A673 (cell line): ENCODE measurements at regions not wholly inside any gene's neighbourhood (a gene's known extent, or its start where the extent isn't known, plus 50 kb on each side); places are given as distances from the start of the nearest gene placed in this dataset.

ENCODE experiments used
- BruUV-seq: library from RNA; stranded (reverse); fragments of 400-500 nt; replicated peaks from 2 replicates; lab custom pipeline; 2021; lab: Mats Ljungman, UMichigan
- CTCF ChIA-PET: fragments of 300-600 bp; sonication (Branson Sonifier 250); formaldehyde crosslinking; loops from one replicate; lab custom pipeline; 2022; ENCODE audit warnings: antibody characterized with exemption; lab: Charles Lee
- POLR2A ChIA-PET: fragments of 300-600 bp; sonication (Branson Sonifier 250); formaldehyde crosslinking; loops from one replicate; lab custom pipeline; 2022; ENCODE audit warnings: antibody characterized with exemption; ENCODE audit not compliant: low non-redundant PET; lab: Charles Lee
- DNase-seq: peaks from one replicate; pipeline ENCODE4 v3.0.0-alpha.2; 2015; ENCODE audit warnings: low spot score
- H3K27ac ChIP-seq: fragments of 200-600 bp; sonication (generic); 2 replicates; pipeline ENCODE4 v1.5.1; 2016; ENCODE audit warnings: mixed run types, low read depth, mild to moderate bottlenecking, mixed read lengths, antibody characterized with exemption, low read length; ENCODE audit not compliant: poor library complexity, severe bottlenecking
- H3K27me3 ChIP-seq: fragments of 200-600 bp; sonication (generic); replicated peaks from 2 replicates; pipeline ENCODE4 v1.6.1; 2017; ENCODE audit warnings: mixed run types, low read depth, mild to moderate bottlenecking, mixed read lengths, antibody characterized with exemption, low read length; ENCODE audit not compliant: insufficient read depth, poor library complexity
- H3K36me3 ChIP-seq: fragments of 200-600 bp; sonication (generic); 2 replicates; pipeline ENCODE4 v1.6.1; 2016; ENCODE audit warnings: mixed run types, mild to moderate bottlenecking, mixed read lengths, antibody characterized with exemption, low read length; ENCODE audit not compliant: insufficient read depth, poor library complexity, severe bottlenecking
- H3K4me1 ChIP-seq: fragments of 200-600 bp; sonication (generic); 2 replicates; pipeline ENCODE4 v1.6.1; 2017; ENCODE audit warnings: mixed run types, mild to moderate bottlenecking, mixed read lengths, antibody characterized with exemption, low read length; ENCODE audit not compliant: insufficient read depth, poor library complexity, severe bottlenecking
- H3K4me3 ChIP-seq: fragments of 200-600 bp; sonication (generic); 2 replicates; pipeline ENCODE4 v1.5.1; 2016; ENCODE audit warnings: low read depth, mixed run types, mild to moderate bottlenecking, mixed read lengths, low read length; ENCODE audit not compliant: poor library complexity, severe bottlenecking
- H3K9me3 ChIP-seq: fragments of 200-600 bp; sonication (generic); 2 replicates; pipeline ENCODE4 v1.6.1; 2016; ENCODE audit warnings: mixed run types, low read depth, mild to moderate bottlenecking, mixed read lengths, antibody characterized with exemption, low read length; ENCODE audit not compliant: poor library complexity, severe bottlenecking
- CTCF ChIP-seq: fragments of 300-800, 200-600 bp; sonication (generic); conservative IDR thresholded peaks from 2 replicates; pipeline ENCODE4 v1.5.1; 2017; ENCODE audit warnings: low read depth, mild to moderate bottlenecking, antibody characterized with exemption, low read length, moderate library complexity, mixed read lengths
- EZH2 ChIP-seq: fragments of 200-600 bp; sonication (generic); IDR thresholded peaks from 2 replicates; pipeline ENCODE4 v1.6.1; 2017; ENCODE audit warnings: borderline replicate concordance, low read depth, mild to moderate bottlenecking, mixed read lengths, antibody characterized with exemption, low read length; ENCODE audit not compliant: poor library complexity, severe bottlenecking
- intact Hi-C: fragments of 100-400 bp; cut with micrococcal nuclease; formaldehyde crosslinking; loops from one replicate; pipeline ENCODE4 v1.10.0; 2022; ENCODE audit not compliant: unreplicated experiment

DNA sequence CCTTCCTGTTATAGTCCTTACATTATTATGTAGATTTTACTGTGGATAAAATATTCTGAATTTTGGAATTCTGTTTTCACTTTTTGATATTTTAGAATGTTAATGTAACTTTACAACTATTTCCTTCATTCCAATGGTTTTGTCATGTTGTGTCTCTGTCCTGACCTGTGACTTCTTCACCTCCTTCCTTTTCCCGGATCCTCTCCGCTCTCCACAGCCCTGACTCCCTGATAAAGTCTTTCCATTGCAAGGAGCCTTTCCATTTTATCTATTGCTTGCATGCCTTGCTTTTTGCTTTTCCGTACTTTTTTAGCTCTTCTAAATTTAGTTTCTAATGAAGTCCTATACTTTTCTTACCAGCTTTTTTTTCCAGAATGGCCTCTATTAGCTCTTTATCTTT, 117.6 kb upstream of the ARRDC3 start:
- Histone ChIP-seq H3K27me3 (no peaks in the 10 kb centered on the region), H3K36me3 (no peaks in the 10 kb centered on the region), H3K9me3 (no peaks in the 10 kb centered on the region), H3K27ac (no peak overlapping the region), H3K4me1 (no peaks in the 10 kb centered on the region), H3K4me3 (no peak overlapping the region)
- intact Hi-C loops = loop anchor here (5.0 to 10.0 kb wide), 2 partner anchors 132 to 814 kb away; no protein-coding TSS in a partner anchor
- ChIA-PET CTCF (no interaction called here), POLR2A (no interaction called here)
- TF ChIP-seq CTCF = no peak
- TF ChIP-seq EZH2 = no peak
- BruUV-seq = no TSS peak
- DNase-seq = no peak

GRCh38 chr5:91499943-91500531, 116.9 kb upstream of the ARRDC3 start:
- Histone ChIP-seq H3K9me3 (no peaks in the 10 kb centered on the region), H3K27me3 (no peaks in the 10 kb centered on the region), H3K27ac (no peak overlapping the region), H3K4me1 (peaks cover 5% of the 10 kb centered on the region), H3K4me3 (no peak overlapping the region), H3K36me3 (no peaks in the 10 kb centered on the region)
- no TSS peak for BruUV-seq
- ChIA-PET POLR2A (no interaction called here), CTCF (interaction anchor here (0.6 kb wide), 1 partner anchor 1205 kb away, joined by 4 read pairs; no protein-coding TSS in a partner anchor)
- TF ChIP-seq CTCF (peak; percentile 73), EZH2 (no peak)
- intact Hi-C loops = loop anchor here (5.0 to 10.0 kb wide), 2 partner anchors 132 to 815 kb away; no protein-coding TSS in a partner anchor
- DNase-seq = peak; percentile 71

DNA sequence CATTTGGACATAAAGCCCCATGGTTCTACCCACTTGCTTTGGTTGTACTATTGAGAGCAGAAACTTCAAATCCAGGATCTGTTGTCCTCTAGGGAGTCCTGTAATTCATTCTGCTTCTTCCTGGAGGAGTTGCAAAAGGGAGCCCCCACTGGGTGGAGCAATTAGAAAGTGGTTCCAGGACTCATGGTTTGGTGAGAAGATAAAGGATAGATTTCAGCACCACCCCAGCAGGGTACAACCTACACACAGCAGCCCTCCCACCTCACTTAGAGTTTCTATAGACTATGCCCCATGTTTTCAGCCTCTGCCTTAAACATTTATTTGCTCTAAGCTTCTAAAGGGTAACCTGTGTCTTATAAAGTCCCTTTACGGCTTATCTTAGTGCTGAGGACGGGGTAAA, 112.6 kb upstream of the ARRDC3 start:
- Histone ChIP-seq H3K9me3 (no peaks in the 10 kb centered on the region), H3K36me3 (no peaks in the 10 kb centered on the region), H3K27me3 (no peaks in the 10 kb centered on the region), H3K27ac (no peak overlapping the region), H3K4me3 (no peak overlapping the region), H3K4me1 (peaks cover 10% of the 10 kb centered on the region)
- TF ChIP-seq EZH2 (no peak), CTCF (no peak)
- peak; percentile 82 for DNase-seq
- POLR2A ChIA-PET = no interaction called here
- BruUV-seq = no TSS peak
- intact Hi-C loops = no loop called here
- CTCF ChIA-PET = no interaction called here
